ENCODE measurements at regions not wholly inside any gene's neighbourhood (a gene's known extent, or its start where the extent isn't known, plus 50 kb on each side); places are given as distances from the start of the nearest gene placed in this dataset.

- no peak for TF ChIP-seq GMEB1 (CRISPR knock-in tag; IDR thresholded peaks at IDR 0.05; ENCODE audit: borderline replicate concordance)
- TF ChIP-seq SPEN (CRISPR knock-in tag; IDR thresholded peaks at IDR 0.05; ENCODE audit: low read depth) = no peak
- no peak for TF ChIP-seq PCBP1 (IDR thresholded peaks at IDR 0.05; ENCODE audit: borderline replicate concordance, low read depth, low read length)
- no peak for TF ChIP-seq ELF1 (CRISPR knock-in tag; IDR thresholded peaks at IDR 0.05)
- TF ChIP-seq ZNF556 (CRISPR knock-in tag; IDR thresholded peaks at IDR 0.05; ENCODE audit: borderline replicate concordance) = no peak
- TF ChIP-seq REXO4 (CRISPR knock-in tag; IDR thresholded peaks at IDR 0.05; ENCODE audit: borderline replicate concordance) = no peak
- TF ChIP-seq HIVEP1 (CRISPR knock-in tag; IDR thresholded peaks at IDR 0.05) = no peak
- no peak for TF ChIP-seq ZNF124 (CRISPR knock-in tag; IDR thresholded peaks at IDR 0.05)
- TF ChIP-seq ZNF101 (CRISPR knock-in tag; IDR thresholded peaks at IDR 0.05; ENCODE audit: borderline replicate concordance, low read depth) = no peak
Measured at GRCh38 chr18:70507970-70508369, 219.1 kb downstream of the SOCS6 start (continued).

GRCh38 chr18:70506511-70506910 is 217.7 kb downstream of the SOCS6 start:
- no peak overlapping the region for H3K27ac ChIP-seq (ENCODE audit: extremely low read length, insufficient read depth, low read length)
- ATAC-seq (no peak), DNase-seq (ENCODE audit: low spot score) (no peak), FAIRE-seq (no peak)
- H3K9me3 ChIP-seq (ENCODE audit: low read length) = no peaks in the 10 kb centered on the region
- no peak overlapping the region for H3K4me2 ChIP-seq (ENCODE audit: low read depth, low read length)
- H4K20me1 ChIP-seq (ENCODE audit: insufficient read depth, low read length) = no peaks in the 10 kb centered on the region
- no peak overlapping the region for H2AFZ ChIP-seq (ENCODE audit: low read length)
- whole genome bisulfite sequencing (ENCODE audit: low lambda C conversion rate) = under 1% methylated on average over 4 of the region's 4 CpGs
- POLR2A ChIA-PET = no interaction called here
- no peaks in the 10 kb centered on the region for H3K79me2 ChIP-seq (ENCODE audit: insufficient read depth, low read length)
- intact Hi-C loops (cut with micrococcal nuclease; ENCODE audit: unreplicated experiment) (no loop called here), in situ Hi-C loops (cut with HindIII; ENCODE audit: extremely low pct_ligation_motif_present, low pct_unique_long_range_greater_than_20kb) (no loop called here)
- H3K27me3 ChIP-seq (ENCODE audit: control insufficient read depth in 1 of 2, insufficient read depth in 2 of 2, low read length in 2 of 2) = peaks cover 0 to 5% of the 10 kb centered on the region in 2 experiments; a peak in 1 of 5 replicates
- H3K9ac ChIP-seq (ENCODE audit: insufficient read depth, low read depth, low read length) = no peak overlapping the region
- no TSS peak for BruUV-seq (replicated peaks)
- no peak overlapping the region for H3K4me3 ChIP-seq (replicated peaks in 1 of 3; ENCODE audit: insufficient read depth in 1 of 3, low read depth in 2 of 3, low read length in 3 of 3)
- no peaks in the 10 kb centered on the region for H3K4me1 ChIP-seq (ENCODE audit: insufficient read depth, low read length)
- no peaks in the 10 kb centered on the region for H3K36me3 ChIP-seq (replicated peaks in 1 of 2; ENCODE audit: control insufficient read depth in 1 of 2, insufficient read depth in 2 of 2, low read length in 2 of 2)
- CTCF ChIA-PET (ENCODE audit: low intra/inter-chr PET ratio, low total read pairs) = no interaction called here
- TF ChIP-seq NFYB (CRISPR knock-in tag; IDR thresholded peaks at IDR 0.05) (no peak), FOXJ3 (CRISPR knock-in tag; IDR thresholded peaks at IDR 0.05; ENCODE audit: borderline replicate concordance) (no peak), BRD4 (CRISPR knock-in tag; IDR thresholded peaks at IDR 0.05) (no peak), PCBP1 (IDR thresholded peaks at IDR 0.05; ENCODE audit: borderline replicate concordance, low read depth, low read length) (no peak), SRSF1 (optimal IDR thresholded peaks at IDR 0.05; ENCODE audit: low read depth, low read length) (no peak), ARNT2 (CRISPR knock-in tag; IDR thresholded peaks at IDR 0.05; ENCODE audit: low read depth) (no peak), AGO1 (IDR thresholded peaks at IDR 0.05; ENCODE audit: low read depth, low read length, poor library complexity, severe bottlenecking) (no peak), ZBTB33 (CRISPR knock-in tag; IDR thresholded peaks at IDR 0.05) (no peak), BCLAF1 (IDR thresholded peaks at IDR 0.05) (no peak)

All from HepG2 (cell line).